Osteocyte (in vitro differentiated cells): ENCODE measurements at regions not wholly inside any gene's neighbourhood (a gene's known extent, or its start where the extent isn't known, plus 50 kb on each side); places are given as distances from the start of the nearest gene placed in this dataset.

Experiments used
- DNase-seq: peaks from one replicate; pipeline ENCODE4 v3.0.0; 2021; ENCODE audit warnings: mixed read lengths; ENCODE audit not compliant: unreplicated experiment; ENCODE audit errors: extremely low spot score
- H3K27ac Mint-ChIP-seq: one replicate; pipeline ENCODE4 v1.8.0; 2021; ENCODE audit warnings: mild to moderate bottlenecking, mixed read lengths; ENCODE audit not compliant: unreplicated experiment
- H3K27me3 Mint-ChIP-seq: one replicate; pipeline ENCODE4 v1.8.0; 2021; ENCODE audit warnings: mixed read lengths; ENCODE audit not compliant: unreplicated experiment
- H3K36me3 Mint-ChIP-seq: one replicate; pipeline ENCODE4 v1.8.0; 2021; ENCODE audit warnings: mixed read lengths; ENCODE audit not compliant: unreplicated experiment
- H3K4me1 Mint-ChIP-seq: one replicate; pipeline ENCODE4 v1.8.0; 2021; ENCODE audit warnings: mixed read lengths; ENCODE audit not compliant: unreplicated experiment
- H3K4me3 Mint-ChIP-seq: one replicate; pipeline ENCODE4 v1.8.0; 2021; ENCODE audit warnings: mild to moderate bottlenecking, moderate library complexity, mixed read lengths; ENCODE audit not compliant: unreplicated experiment
- H3K9me3 Mint-ChIP-seq: one replicate; pipeline ENCODE4 v1.8.0; 2021; ENCODE audit warnings: mixed read lengths; ENCODE audit not compliant: unreplicated experiment
- TF ChIP-seq, protein P1 (sequence below): fragments of 200-600 bp; sonication (generic); IDR thresholded peaks from 2 replicates; pipeline ENCODE4 v1.5.0; 2021; ENCODE audit warnings: antibody characterized with exemption, mild to moderate bottlenecking, moderate library complexity

DNA sequence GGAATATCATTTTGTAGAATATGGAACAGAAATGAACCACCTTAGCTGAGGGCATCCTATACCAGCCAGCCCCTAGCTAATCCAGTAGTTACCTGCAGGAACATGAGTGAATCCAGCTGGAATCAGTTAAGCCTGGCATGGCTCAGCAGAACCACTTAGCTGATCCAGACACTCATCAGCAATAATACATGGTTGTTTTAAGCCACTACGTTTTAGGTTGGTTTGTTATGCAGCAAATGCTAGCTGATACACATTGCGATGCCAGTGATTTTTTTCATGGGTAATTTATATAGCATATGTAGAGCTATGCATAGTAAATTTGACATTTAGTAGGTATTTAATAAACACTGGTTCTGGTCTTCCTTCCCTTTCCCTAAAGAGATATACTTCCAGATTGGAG, 201.9 kb upstream of the JAG1 start:
- no peak overlapping the region for H3K27ac Mint-ChIP-seq
- H3K9me3 Mint-ChIP-seq: no peaks in the 10 kb centered on the region
- TF ChIP-seq, protein P1, sequence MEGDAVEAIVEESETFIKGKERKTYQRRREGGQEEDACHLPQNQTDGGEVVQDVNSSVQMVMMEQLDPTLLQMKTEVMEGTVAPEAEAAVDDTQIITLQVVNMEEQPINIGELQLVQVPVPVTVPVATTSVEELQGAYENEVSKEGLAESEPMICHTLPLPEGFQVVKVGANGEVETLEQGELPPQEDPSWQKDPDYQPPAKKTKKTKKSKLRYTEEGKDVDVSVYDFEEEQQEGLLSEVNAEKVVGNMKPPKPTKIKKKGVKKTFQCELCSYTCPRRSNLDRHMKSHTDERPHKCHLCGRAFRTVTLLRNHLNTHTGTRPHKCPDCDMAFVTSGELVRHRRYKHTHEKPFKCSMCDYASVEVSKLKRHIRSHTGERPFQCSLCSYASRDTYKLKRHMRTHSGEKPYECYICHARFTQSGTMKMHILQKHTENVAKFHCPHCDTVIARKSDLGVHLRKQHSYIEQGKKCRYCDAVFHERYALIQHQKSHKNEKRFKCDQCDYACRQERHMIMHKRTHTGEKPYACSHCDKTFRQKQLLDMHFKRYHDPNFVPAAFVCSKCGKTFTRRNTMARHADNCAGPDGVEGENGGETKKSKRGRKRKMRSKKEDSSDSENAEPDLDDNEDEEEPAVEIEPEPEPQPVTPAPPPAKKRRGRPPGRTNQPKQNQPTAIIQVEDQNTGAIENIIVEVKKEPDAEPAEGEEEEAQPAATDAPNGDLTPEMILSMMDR: no peak
- peaks cover 8% of the 10 kb centered on the region for H3K4me1 Mint-ChIP-seq
- H3K4me3 Mint-ChIP-seq: no peak overlapping the region
- H3K27me3 Mint-ChIP-seq: no peaks in the 10 kb centered on the region
- no peaks in the 10 kb centered on the region for H3K36me3 Mint-ChIP-seq
- no peak for DNase-seq

DNA sequence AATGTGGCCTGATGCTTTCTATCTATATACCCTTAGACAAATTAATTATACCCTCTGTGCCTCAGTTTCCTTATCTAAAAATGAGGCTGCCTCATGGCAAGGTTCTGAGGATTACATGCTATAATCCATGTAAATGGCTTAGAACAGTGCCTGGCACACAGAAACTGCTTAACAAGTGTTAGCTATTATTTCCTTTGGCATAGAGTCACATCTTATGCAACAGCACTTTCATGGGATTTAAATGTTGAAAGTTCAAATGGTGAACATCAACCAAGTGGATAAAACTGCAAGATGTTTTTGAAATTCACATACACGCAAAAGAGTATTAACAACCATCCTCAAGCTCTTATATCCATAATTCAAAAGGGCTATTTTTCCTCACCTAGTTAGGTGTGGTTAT, 202.8 kb upstream of the JAG1 start:
- H3K27me3 Mint-ChIP-seq: no peaks in the 10 kb centered on the region
- H3K9me3 Mint-ChIP-seq: no peaks in the 10 kb centered on the region
- no peak overlapping the region for H3K27ac Mint-ChIP-seq
- H3K4me3 Mint-ChIP-seq: no peak overlapping the region
- no peak for DNase-seq
- peaks cover 8% of the 10 kb centered on the region for H3K4me1 Mint-ChIP-seq
- TF ChIP-seq, protein P1: no peak
- no peaks in the 10 kb centered on the region for H3K36me3 Mint-ChIP-seq

DNA sequence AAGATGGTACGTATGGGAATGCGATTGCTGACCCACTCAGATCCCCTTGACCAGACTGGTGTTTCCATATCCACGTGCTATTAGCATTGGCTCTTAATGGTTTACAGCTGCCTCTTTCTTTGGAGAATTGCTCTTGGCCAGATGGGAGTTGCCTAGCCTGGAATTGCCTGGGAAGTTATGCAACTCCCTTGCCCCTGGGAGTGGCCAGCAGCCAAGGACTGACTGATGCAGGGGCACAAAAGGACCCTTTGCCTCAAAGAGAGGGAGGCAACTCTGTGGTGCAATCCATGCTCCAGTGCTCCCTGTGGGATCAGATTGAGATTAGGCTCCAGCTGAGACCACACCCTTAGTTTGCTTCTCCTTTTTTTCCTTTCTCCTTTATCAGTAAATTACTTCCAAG, 203.5 kb upstream of the JAG1 start:
- Mint-ChIP-seq H3K27ac (no peak overlapping the region), H3K4me1 (peaks cover 8% of the 10 kb centered on the region), H3K36me3 (no peaks in the 10 kb centered on the region), H3K9me3 (no peaks in the 10 kb centered on the region), H3K4me3 (no peak overlapping the region), H3K27me3 (no peaks in the 10 kb centered on the region)
- DNase-seq: no peak
- TF ChIP-seq, protein P1: no peak

DNA sequence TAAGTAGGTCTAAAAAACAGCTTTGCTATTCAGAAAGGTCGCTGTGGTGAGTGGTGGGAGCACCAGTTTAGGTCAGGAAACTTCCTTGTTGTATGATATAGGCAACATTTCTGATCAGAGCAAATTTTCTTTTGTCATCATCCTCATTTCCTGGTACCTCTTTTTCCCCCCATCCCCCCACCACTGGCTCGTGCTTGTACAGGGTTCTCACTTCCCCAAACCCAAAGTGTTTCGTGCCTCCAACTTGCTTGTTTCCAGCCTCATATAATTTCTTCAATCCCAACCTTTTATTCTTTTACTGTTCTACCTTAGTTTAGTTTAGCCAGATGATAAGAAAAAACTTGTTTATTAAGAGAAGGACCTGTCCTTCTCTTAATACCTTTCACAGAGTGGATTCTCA, 209.4 kb upstream of the JAG1 start:
- no peaks in the 10 kb centered on the region for H3K4me1 Mint-ChIP-seq
- TF ChIP-seq, protein P1: no peak
- H3K9me3 Mint-ChIP-seq: peaks cover 5% of the 10 kb centered on the region
- H3K4me3 Mint-ChIP-seq: no peak overlapping the region
- no peak overlapping the region for H3K27ac Mint-ChIP-seq
- DNase-seq: no peak
- no peaks in the 10 kb centered on the region for H3K36me3 Mint-ChIP-seq
- no peaks in the 10 kb centered on the region for H3K27me3 Mint-ChIP-seq

DNA sequence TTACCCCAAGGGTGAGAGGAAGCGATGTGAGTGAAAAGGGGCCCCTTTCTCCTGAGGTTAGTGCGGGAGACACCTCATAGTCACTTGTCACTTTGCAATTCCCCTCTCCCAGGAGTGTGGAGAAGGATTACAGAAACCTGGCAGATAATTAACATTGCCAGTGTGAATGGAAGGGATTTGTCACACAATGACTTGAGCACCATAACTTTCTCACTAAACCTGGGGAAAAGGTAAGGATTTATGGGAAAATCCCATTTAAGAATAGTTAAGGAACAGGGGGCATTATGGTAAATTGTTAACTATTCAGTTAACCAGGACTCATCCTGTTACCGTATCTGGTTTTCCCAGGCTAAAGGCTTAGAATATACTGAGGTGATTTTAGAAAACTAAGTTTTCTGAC, 219.5 kb upstream of the JAG1 start:
- DNase-seq: no peak
- H3K9me3 Mint-ChIP-seq: peaks cover 10% of the 10 kb centered on the region
- H3K27me3 Mint-ChIP-seq: no peaks in the 10 kb centered on the region
- peaks cover 4% of the 10 kb centered on the region for H3K4me1 Mint-ChIP-seq
- TF ChIP-seq, protein P1: no peak
- no peak overlapping the region for H3K4me3 Mint-ChIP-seq
- H3K27ac Mint-ChIP-seq: no peak overlapping the region
- H3K36me3 Mint-ChIP-seq: peaks cover 3% of the 10 kb centered on the region
